Muscle layer of colon (tissue), 2 donors: ENCODE measurements at regions not wholly inside any gene's neighbourhood (a gene's known extent, or its start where the extent isn't known, plus 50 kb on each side); places are given as distances from the start of the nearest gene placed in this dataset.
"Not testable (repeated sequence)": the region's sequence is repeated elsewhere in the genome, so short reads cannot be mapped to it uniquely, and the experiment has no call there.

Source experiments
- H3K27ac ChIP-seq: one replicate; pipeline ENCODE4 v1.7.0; 2013; ENCODE audit warnings: low read depth, mild to moderate bottlenecking, low read length, moderate library complexity
- H3K27me3 ChIP-seq, 2 donors: one replicate each; pipeline ENCODE4 v1.7.0; 2013; ENCODE audit warnings: low read length in 2 of 2, mild to moderate bottlenecking in 2 of 2; ENCODE audit not compliant: insufficient read depth in 2 of 2, control insufficient read depth in 1 of 2
- H3K36me3 ChIP-seq: one replicate; pipeline ENCODE4 v1.7.0; 2013; ENCODE audit warnings: mild to moderate bottlenecking, low read length; ENCODE audit not compliant: insufficient read depth
- H3K4me1 ChIP-seq: one replicate; pipeline ENCODE4 v1.7.0; 2013; ENCODE audit warnings: mild to moderate bottlenecking, low read length; ENCODE audit not compliant: insufficient read depth
- H3K4me3 ChIP-seq, 2 donors: one replicate each; pipeline ENCODE4 v1.7.0; 2013; ENCODE audit warnings: low read length in 2 of 2, low read depth in 1 of 2, mild to moderate bottlenecking in 1 of 2, moderate library complexity in 1 of 2
- H3K9ac ChIP-seq: one replicate; pipeline ENCODE4 v1.7.0; 2013; ENCODE audit warnings: low read length
- H3K9me3 ChIP-seq: one replicate; pipeline ENCODE4 v1.7.0; 2013; ENCODE audit warnings: mild to moderate bottlenecking, low read length
- donor health status: abdominal sarcoma.
- donor health status: Adenocarcinoma of cecum.

DNA sequence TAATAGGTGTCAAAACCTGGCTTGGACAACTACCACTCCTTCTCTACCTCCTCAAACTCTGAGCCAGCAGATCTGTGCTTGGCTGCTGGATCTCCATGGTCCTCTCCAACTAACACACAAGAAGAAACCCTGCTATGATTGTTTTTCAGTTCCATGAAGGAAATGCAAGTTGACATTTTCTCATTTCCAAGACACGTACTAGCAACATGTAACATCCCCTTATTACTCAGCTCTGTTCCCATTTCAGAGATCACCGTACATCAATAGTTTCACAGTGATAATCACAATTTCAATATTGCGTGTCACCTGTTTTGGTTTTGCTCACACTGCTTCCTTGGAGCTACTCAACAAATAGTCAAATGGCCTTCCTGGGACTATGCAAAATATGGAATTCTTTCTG, 544.6 kb upstream of the DEFB115 start:
- not testable (repeated sequence) for H3K4me3 ChIP-seq, H3K9ac ChIP-seq, H3K4me1 ChIP-seq, H3K27me3 ChIP-seq, H3K9me3 ChIP-seq, H3K36me3 ChIP-seq, H3K27ac ChIP-seq

DNA sequence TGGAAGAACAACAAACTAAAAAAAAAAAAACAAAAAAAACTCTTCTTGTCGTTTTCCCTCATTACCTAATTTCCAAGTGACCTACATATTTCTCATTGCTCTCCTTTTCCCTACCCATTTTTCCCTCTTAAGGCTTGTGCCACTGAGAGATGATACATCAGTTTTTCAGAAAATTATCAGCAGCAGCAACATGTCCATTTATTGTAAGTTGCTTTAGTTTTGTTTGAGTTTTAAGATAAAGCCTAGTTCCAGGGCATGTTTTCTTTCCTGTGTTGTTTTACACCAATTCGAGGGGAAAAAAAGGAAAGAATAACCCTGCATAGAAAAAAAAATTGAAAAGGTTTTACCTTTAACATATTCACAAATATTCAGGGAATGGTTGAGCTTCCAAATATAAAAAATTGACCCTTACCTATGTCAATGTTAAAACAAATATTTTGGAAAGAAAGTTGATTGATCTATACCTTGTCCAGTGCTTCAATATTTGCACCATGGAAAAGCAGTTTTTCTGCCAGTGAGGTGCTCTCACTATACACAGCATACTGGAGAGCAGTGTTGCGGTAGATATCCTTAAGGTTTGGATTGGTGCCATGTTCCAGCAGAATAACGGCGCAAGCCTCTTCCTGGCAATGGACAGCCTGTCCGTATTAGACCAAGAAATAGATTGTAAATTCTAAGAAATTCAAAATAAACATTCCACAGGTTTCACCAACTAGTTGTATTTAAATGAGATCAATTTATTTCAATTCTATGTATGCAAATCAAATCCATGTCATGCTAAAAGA, 537.9 kb upstream of the DEFB115 start:
- H3K27ac ChIP-seq, H3K27me3 ChIP-seq, H3K4me3 ChIP-seq, H3K4me1 ChIP-seq, H3K9me3 ChIP-seq, H3K36me3 ChIP-seq, H3K9ac ChIP-seq: not testable (repeated sequence)

- H3K27ac ChIP-seq, H3K4me1 ChIP-seq, H3K4me3 ChIP-seq, H3K9ac ChIP-seq, H3K27me3 ChIP-seq, H3K36me3 ChIP-seq, H3K9me3 ChIP-seq: not testable (repeated sequence)
Measured at GRCh38 chr20:30723511-30723910, 534.0 kb upstream of the DEFB115 start.

DNA sequence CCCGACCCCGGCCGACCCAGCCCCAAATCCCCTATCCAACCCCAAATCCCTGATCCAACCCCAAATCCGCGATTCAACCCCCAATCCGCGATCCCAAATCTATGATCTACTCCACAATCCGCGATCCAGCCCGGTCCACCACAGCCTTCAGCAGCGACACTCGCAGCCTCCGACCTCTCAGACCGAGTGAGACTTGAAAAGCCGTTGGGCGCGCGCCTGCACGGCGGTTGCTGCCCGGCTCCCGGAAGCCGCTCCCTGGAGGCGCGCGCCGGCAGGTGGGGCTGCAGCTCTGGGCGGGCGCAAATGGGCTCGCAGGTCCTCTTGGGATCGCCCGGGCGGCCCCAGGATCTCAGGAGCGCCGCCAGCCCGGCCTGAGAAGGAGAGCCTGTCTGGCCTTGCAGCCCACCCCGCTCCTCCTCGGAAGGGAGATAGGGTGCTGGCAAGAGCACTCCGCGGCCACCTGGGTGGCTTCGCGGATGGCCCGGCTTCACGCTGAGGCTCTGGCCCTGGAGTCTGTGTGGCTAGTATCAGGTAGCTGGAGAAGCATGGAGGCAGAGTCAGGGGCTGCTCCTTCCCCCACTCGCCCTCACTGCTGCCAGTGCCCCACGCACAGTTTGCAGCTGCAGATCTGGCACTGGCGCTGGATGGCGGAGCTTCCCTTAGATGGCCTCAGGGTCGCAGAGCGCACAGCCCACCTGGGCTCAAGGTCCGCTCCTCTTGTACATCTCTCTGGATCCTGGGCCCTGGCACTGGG, 533.4 kb upstream of the DEFB115 start:
- not testable (repeated sequence) for H3K9me3 ChIP-seq, H3K9ac ChIP-seq, H3K27me3 ChIP-seq, H3K27ac ChIP-seq, H3K36me3 ChIP-seq, H3K4me1 ChIP-seq, H3K4me3 ChIP-seq

- not testable (repeated sequence) for H3K9me3 ChIP-seq, H3K4me1 ChIP-seq, H3K4me3 ChIP-seq, H3K27ac ChIP-seq, H3K36me3 ChIP-seq, H3K9ac ChIP-seq, H3K27me3 ChIP-seq
Measured at GRCh38 chr20:30724688-30725074, 532.8 kb upstream of the DEFB115 start.

- not testable (repeated sequence) for H3K27me3 ChIP-seq, H3K4me1 ChIP-seq, H3K9me3 ChIP-seq, H3K36me3 ChIP-seq, H3K9ac ChIP-seq, H3K27ac ChIP-seq, H3K4me3 ChIP-seq
Measured at GRCh38 chr20:30725188-30725587, 532.3 kb upstream of the DEFB115 start.

- H3K4me1 ChIP-seq, H3K27me3 ChIP-seq, H3K9ac ChIP-seq, H3K4me3 ChIP-seq, H3K9me3 ChIP-seq, H3K36me3 ChIP-seq, H3K27ac ChIP-seq: not testable (repeated sequence)
Measured at GRCh38 chr20:30728271-30728885, 529.1 kb upstream of the DEFB115 start.
